ENCODE measurements at regions not wholly inside any gene's neighbourhood (a gene's known extent, or its start where the extent isn't known, plus 50 kb on each side); places are given as distances from the start of the nearest gene placed in this dataset.

DNA sequence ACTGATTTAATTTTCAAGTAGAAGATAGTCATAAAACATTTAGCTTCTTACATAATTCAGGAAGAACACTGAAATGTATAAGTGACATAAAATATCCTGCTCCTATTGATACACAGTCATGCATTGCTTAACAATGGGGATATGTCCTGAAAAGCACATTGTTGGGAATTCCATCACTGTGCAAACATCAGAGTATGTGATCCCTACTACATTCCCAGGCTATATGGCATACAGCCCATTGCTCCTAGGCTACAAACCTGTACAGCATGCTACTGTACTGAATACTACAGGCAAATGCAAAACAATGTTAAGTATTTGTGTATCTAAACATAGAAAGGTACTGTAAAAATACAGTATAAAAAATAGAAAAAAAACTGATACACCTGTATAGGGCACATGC, 723.9 kb upstream of the ARGLU1 start:
- no peak overlapping the region for H3K4ac ChIP-seq (ENCODE audit: low read depth in 1 of 2, low read length in 2 of 2)
- no peak overlapping the region for H2BK15ac ChIP-seq (ENCODE audit: low read depth, poor library complexity, severe bottlenecking)
- H2BK12ac ChIP-seq (ENCODE audit: low read length in 2 of 2), result no peak overlapping the region
- H3K4me1 ChIP-seq (ENCODE audit: control insufficient read depth, insufficient read depth, low read depth, low read length), result no peaks in the 10 kb centered on the region
- H4K8ac ChIP-seq (ENCODE audit: low read length), result peak overlapping the region; percentile 19
- no peak overlapping the region for H3K14ac ChIP-seq (ENCODE audit: low read length in 2 of 2)
- peaks cover 22% of the 10 kb centered on the region for H3K79me1 ChIP-seq (replicated peaks; ENCODE audit: low read length, poor library complexity, severe bottlenecking)
- no peaks in the 10 kb centered on the region for H3K27me3 ChIP-seq (ENCODE audit: control insufficient read depth in 1 of 2, insufficient read depth in 1 of 2, low read length in 2 of 2)
- no peaks in the 10 kb centered on the region for H3K36me3 ChIP-seq (ENCODE audit: control insufficient read depth in 1 of 2, insufficient read depth in 2 of 2, low read depth in 1 of 2, low read length in 2 of 2)
- H2AK5ac ChIP-seq (ENCODE audit: low read length, severe bottlenecking), result no peak overlapping the region
- no peak for DNase-seq
- H3K18ac ChIP-seq (ENCODE audit: low read depth in 1 of 2, low read length in 2 of 2), result no peak overlapping the region
- no peak overlapping the region for H3K4me3 ChIP-seq (ENCODE audit: insufficient read depth in 1 of 2, low read depth in 1 of 2, low read length in 2 of 2)
- no peak overlapping the region for H3K27ac ChIP-seq (ENCODE audit: low read length, poor library complexity, severe bottlenecking)
- H2BK5ac ChIP-seq (ENCODE audit: low read depth, low read length, poor library complexity, severe bottlenecking), result no peak overlapping the region
- no peak overlapping the region for H3K23ac ChIP-seq (ENCODE audit: low read length in 2 of 2)
- no peaks in the 10 kb centered on the region for H3K9me3 ChIP-seq (ENCODE audit: control insufficient read depth, low read length)
- H3K4me2 ChIP-seq (ENCODE audit: low read length, poor library complexity, severe bottlenecking), result no peak overlapping the region
- no peak overlapping the region for H4K91ac ChIP-seq (ENCODE audit: low read length)
- H3K9ac ChIP-seq (ENCODE audit: low read length), result no peak overlapping the region
- no peak overlapping the region for H2AFZ ChIP-seq (ENCODE audit: low read depth, low read length)
- no peak overlapping the region for H2BK120ac ChIP-seq (ENCODE audit: low read depth, low read length)

DNA sequence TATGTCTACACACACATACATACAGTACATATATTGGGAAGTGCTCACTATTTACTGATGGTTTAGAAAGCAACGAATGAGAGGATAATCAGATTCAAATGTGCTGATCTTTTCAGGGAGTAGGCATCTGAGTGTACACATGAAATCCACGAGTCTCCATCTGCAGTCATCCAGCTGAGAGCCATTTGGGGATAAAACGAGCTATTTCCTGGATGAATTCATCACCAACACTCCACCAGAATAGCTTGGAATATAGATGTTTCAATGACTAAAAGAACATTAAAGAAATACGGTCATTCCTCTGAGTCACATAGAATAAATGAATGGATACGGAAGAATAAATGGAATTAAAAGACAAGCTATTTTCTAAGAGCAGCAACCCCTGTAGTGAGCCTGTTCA, 721.6 kb upstream of the ARGLU1 start:
- Histone ChIP-seq H3K14ac (ENCODE audit: low read length in 2 of 2) (no peak overlapping the region), H3K23ac (ENCODE audit: low read length in 2 of 2) (no peak overlapping the region), H3K4me1 (ENCODE audit: control insufficient read depth, insufficient read depth, low read depth, low read length) (peaks cover 1% of the 10 kb centered on the region), H2BK5ac (ENCODE audit: low read depth, low read length, poor library complexity, severe bottlenecking) (no peak overlapping the region), H3K4me3 (ENCODE audit: insufficient read depth in 1 of 2, low read depth in 1 of 2, low read length in 2 of 2) (no peak overlapping the region), H2AK5ac (ENCODE audit: low read length, severe bottlenecking) (no peak overlapping the region), H3K9me3 (ENCODE audit: control insufficient read depth, low read length) (no peaks in the 10 kb centered on the region), H3K18ac (ENCODE audit: low read depth in 1 of 2, low read length in 2 of 2) (no peak overlapping the region), H3K79me1 (replicated peaks; ENCODE audit: low read length, poor library complexity, severe bottlenecking) (peaks cover 20% of the 10 kb centered on the region), H3K36me3 (ENCODE audit: control insufficient read depth in 1 of 2, insufficient read depth in 2 of 2, low read depth in 1 of 2, low read length in 2 of 2) (no peaks in the 10 kb centered on the region), H2BK15ac (ENCODE audit: low read depth, poor library complexity, severe bottlenecking) (no peak overlapping the region), H2BK120ac (ENCODE audit: low read depth, low read length) (no peak overlapping the region), H3K4me2 (ENCODE audit: low read length, poor library complexity, severe bottlenecking) (no peak overlapping the region), H3K4ac (ENCODE audit: low read depth in 1 of 2, low read length in 2 of 2) (no peak overlapping the region), H3K9ac (ENCODE audit: low read length) (no peak overlapping the region), H3K27ac (ENCODE audit: low read length, poor library complexity, severe bottlenecking) (no peak overlapping the region), H4K91ac (ENCODE audit: low read length) (no peak overlapping the region), H4K8ac (ENCODE audit: low read length) (no peak overlapping the region), H2BK12ac (ENCODE audit: low read length in 2 of 2) (no peak overlapping the region), H3K27me3 (ENCODE audit: control insufficient read depth in 1 of 2, insufficient read depth in 1 of 2, low read length in 2 of 2) (no peaks in the 10 kb centered on the region), H2AFZ (ENCODE audit: low read depth, low read length) (no peak overlapping the region)
- DNase-seq, result no peak
- 68% methylated on average over 4 of the region's 5 CpGs for WGBS

DNA sequence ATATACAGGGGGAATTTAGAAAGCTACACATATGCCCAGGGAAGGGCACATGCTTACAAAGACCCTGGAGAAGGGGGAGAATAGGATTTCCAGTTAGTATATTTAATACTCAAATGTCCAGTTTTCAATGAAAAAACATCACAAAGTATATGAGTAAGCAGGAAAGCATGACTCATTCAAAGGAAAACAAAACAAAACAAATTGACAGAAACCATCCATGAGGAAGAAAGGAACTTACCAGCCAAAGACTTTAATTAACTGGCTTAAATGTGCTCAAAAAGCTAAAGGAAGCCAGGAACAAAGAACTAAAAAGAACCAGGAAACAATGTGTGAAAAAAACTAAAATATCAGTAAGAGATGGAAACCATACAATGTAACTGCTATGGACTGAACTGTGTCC, 716.2 kb upstream of the ARGLU1 start:
- Histone ChIP-seq H2BK15ac (ENCODE audit: low read depth, poor library complexity, severe bottlenecking) (no peak overlapping the region), H3K4me1 (ENCODE audit: control insufficient read depth, insufficient read depth, low read depth, low read length) (peaks cover 2% of the 10 kb centered on the region), H2AFZ (ENCODE audit: low read depth, low read length) (no peak overlapping the region), H3K4me2 (ENCODE audit: low read length, poor library complexity, severe bottlenecking) (no peak overlapping the region), H3K9ac (ENCODE audit: low read length) (no peak overlapping the region), H3K9me3 (ENCODE audit: control insufficient read depth, low read length) (no peaks in the 10 kb centered on the region), H3K79me1 (replicated peaks; ENCODE audit: low read length, poor library complexity, severe bottlenecking) (peaks cover 23% of the 10 kb centered on the region), H2BK12ac (ENCODE audit: low read length in 2 of 2) (peak overlapping the region in 1 of 2 experiments; percentile 26), H2AK5ac (ENCODE audit: low read length, severe bottlenecking) (no peak overlapping the region), H3K36me3 (ENCODE audit: control insufficient read depth in 1 of 2, insufficient read depth in 2 of 2, low read depth in 1 of 2, low read length in 2 of 2) (no peaks in the 10 kb centered on the region), H3K27ac (ENCODE audit: low read length, poor library complexity, severe bottlenecking) (peak overlapping the region; percentile 16), H3K4me3 (ENCODE audit: insufficient read depth in 1 of 2, low read depth in 1 of 2, low read length in 2 of 2) (no peak overlapping the region), H4K8ac (ENCODE audit: low read length) (peak overlapping the region; percentile 1), H2BK5ac (ENCODE audit: low read depth, low read length, poor library complexity, severe bottlenecking) (no peak overlapping the region), H3K27me3 (ENCODE audit: control insufficient read depth in 1 of 2, insufficient read depth in 1 of 2, low read length in 2 of 2) (no peaks in the 10 kb centered on the region), H3K14ac (ENCODE audit: low read length in 2 of 2) (no peak overlapping the region), H2BK120ac (ENCODE audit: low read depth, low read length) (no peak overlapping the region), H4K91ac (ENCODE audit: low read length) (peak overlapping the region; percentile 0), H3K18ac (ENCODE audit: low read depth in 1 of 2, low read length in 2 of 2) (peak overlapping the region; percentile 37 to 55), H3K4ac (ENCODE audit: low read depth in 1 of 2, low read length in 2 of 2) (peak overlapping the region in 1 of 2 experiments; percentile 21), H3K23ac (ENCODE audit: low read length in 2 of 2) (no peak overlapping the region)
- peak; percentile 76 for DNase-seq

DNA sequence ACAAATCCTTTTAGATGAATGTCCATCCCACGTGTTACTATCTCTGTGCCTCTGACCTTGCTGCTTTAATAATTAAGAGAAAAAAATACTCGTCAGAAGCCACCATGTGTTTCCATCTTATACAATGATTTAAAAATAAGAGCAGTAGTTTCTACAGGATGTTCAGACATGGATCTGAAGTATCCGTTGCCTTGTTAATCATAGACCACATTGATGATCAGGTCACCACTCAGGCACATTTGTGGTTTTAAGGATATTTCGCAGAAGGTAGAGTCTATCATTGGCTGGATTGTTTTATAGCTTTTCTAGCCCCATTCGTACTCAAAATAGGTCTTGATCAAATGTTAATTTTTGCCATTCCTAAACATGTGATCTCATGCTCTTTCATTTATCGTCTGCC, 710.0 kb upstream of the ARGLU1 start:
- peaks cover 18% of the 10 kb centered on the region for H3K79me1 ChIP-seq (replicated peaks; ENCODE audit: low read length, poor library complexity, severe bottlenecking)
- no peak for DNase-seq
- H2BK5ac ChIP-seq (ENCODE audit: low read depth, low read length, poor library complexity, severe bottlenecking), result no peak overlapping the region
- H3K14ac ChIP-seq (ENCODE audit: low read length in 2 of 2), result no peak overlapping the region
- H3K4me3 ChIP-seq (ENCODE audit: insufficient read depth in 1 of 2, low read depth in 1 of 2, low read length in 2 of 2), result no peak overlapping the region
- H3K27me3 ChIP-seq (ENCODE audit: control insufficient read depth in 1 of 2, insufficient read depth in 1 of 2, low read length in 2 of 2), result no peaks in the 10 kb centered on the region
- peaks cover 3% of the 10 kb centered on the region for H3K4me1 ChIP-seq (ENCODE audit: control insufficient read depth, insufficient read depth, low read depth, low read length)
- peak overlapping the region in 1 of 2 experiments; percentile 77 for H3K18ac ChIP-seq (ENCODE audit: low read depth in 1 of 2, low read length in 2 of 2)
- no peak overlapping the region for H4K8ac ChIP-seq (ENCODE audit: low read length)
- no peak overlapping the region for H2BK12ac ChIP-seq (ENCODE audit: low read length in 2 of 2)
- H2AFZ ChIP-seq (ENCODE audit: low read depth, low read length), result no peak overlapping the region
- no peak overlapping the region for H3K9ac ChIP-seq (ENCODE audit: low read length)
- H3K4ac ChIP-seq (ENCODE audit: low read depth in 1 of 2, low read length in 2 of 2), result peak overlapping the region in 1 of 2 experiments; percentile 59
- H2BK120ac ChIP-seq (ENCODE audit: low read depth, low read length), result no peak overlapping the region
- no peaks in the 10 kb centered on the region for H3K36me3 ChIP-seq (ENCODE audit: control insufficient read depth in 1 of 2, insufficient read depth in 2 of 2, low read depth in 1 of 2, low read length in 2 of 2)
- H2AK5ac ChIP-seq (ENCODE audit: low read length, severe bottlenecking), result no peak overlapping the region
- no peak overlapping the region for H3K23ac ChIP-seq (ENCODE audit: low read length in 2 of 2)
- no peak overlapping the region for H3K27ac ChIP-seq (ENCODE audit: low read length, poor library complexity, severe bottlenecking)
- WGBS, result 73% methylated on average over 4 of the region's 6 CpGs
- no peak overlapping the region for H2BK15ac ChIP-seq (ENCODE audit: low read depth, poor library complexity, severe bottlenecking)
- no peak overlapping the region for H3K4me2 ChIP-seq (ENCODE audit: low read length, poor library complexity, severe bottlenecking)
- no peaks in the 10 kb centered on the region for H3K9me3 ChIP-seq (ENCODE audit: control insufficient read depth, low read length)
- H4K91ac ChIP-seq (ENCODE audit: low read length), result no peak overlapping the region

All from mesenchymal stem cell (in vitro differentiated cells and primary cell).